HL-60 (cell line): ENCODE measurements at regions not wholly inside any gene's neighbourhood (a gene's known extent, or its start where the extent isn't known, plus 50 kb on each side); places are given as distances from the start of the nearest gene placed in this dataset.

Experiments used
- DNase-seq, 2 experiments: peaks; one replicate each; pipeline ENCODE4 v3.0.0-alpha.2; 2010 to 2020; ENCODE audit warnings: low read depth in 1 of 2, low spot score in 1 of 2
- H3K27ac ChIP-seq: fragments of 250-450 bp; sonication (Bioruptor Pico); replicated peaks from 2 replicates; pipeline ENCODE4 v1.5.1; 2020; ENCODE audit warnings: mild to moderate bottlenecking, moderate library complexity
- H3K27me3 ChIP-seq: fragments of 250-450 bp; sonication (Bioruptor Pico); 2 replicates; pipeline ENCODE4 v1.5.1; 2021; ENCODE audit warnings: mild to moderate bottlenecking, moderate library complexity; ENCODE audit not compliant: insufficient read depth, poor library complexity, severe bottlenecking
- H3K4me3 ChIP-seq: replicated peaks from 2 replicates; pipeline ENCODE4 v1.5.1; 2011; ENCODE audit warnings: mild to moderate bottlenecking, control low read depth, low read length; ENCODE audit not compliant: insufficient read depth
- CTCF ChIP-seq: IDR thresholded peaks from one replicate; pipeline ENCODE4 v1.5.1; 2011; ENCODE audit warnings: low read length, control low read depth, inconsistent platforms; ENCODE audit not compliant: insufficient read depth
- GABPA ChIP-seq: IDR thresholded peaks from 2 replicates; pipeline ENCODE4 v1.6.1; 2012; ENCODE audit warnings: low read depth
- POLR2AphosphoS5 ChIP-seq: IDR thresholded peaks from 2 replicates; pipeline ENCODE4 v1.6.1; 2012; ENCODE audit warnings: low read depth
- REST ChIP-seq: IDR thresholded peaks from 2 replicates; pipeline ENCODE4 v1.6.1; 2012; ENCODE audit warnings: low read depth; ENCODE audit not compliant: insufficient replicate concordance
- SPI1 ChIP-seq: IDR thresholded peaks from 2 replicates; pipeline ENCODE4 v1.6.1; 2012; ENCODE audit warnings: low read depth, mild to moderate bottlenecking, borderline replicate concordance

- Histone ChIP-seq H3K27ac (no peak overlapping the region), H3K27me3 (no peaks in the 10 kb centered on the region), H3K4me3 (no peak overlapping the region)
- TF ChIP-seq POLR2AphosphoS5: no peak
- TF ChIP-seq SPI1: no peak
- DNase-seq: no peak
Measured at GRCh38 chr2:16459606-16460005, 206.0 kb downstream of the CYRIA start.

- no peak overlapping the region for H3K27ac ChIP-seq
- TF ChIP-seq POLR2AphosphoS5 (no peak), REST (no peak), GABPA (no peak), CTCF (no peak), SPI1 (0 out of 2 replicates have a peak, but pooled peaks have one; percentile 4)
- H3K4me3 ChIP-seq: no peak overlapping the region
- no peak for DNase-seq
- H3K27me3 ChIP-seq: peaks cover 4% of the 10 kb centered on the region
Measured at GRCh38 chr2:16454621-16455020, 211.0 kb downstream of the CYRIA start.

DNA sequence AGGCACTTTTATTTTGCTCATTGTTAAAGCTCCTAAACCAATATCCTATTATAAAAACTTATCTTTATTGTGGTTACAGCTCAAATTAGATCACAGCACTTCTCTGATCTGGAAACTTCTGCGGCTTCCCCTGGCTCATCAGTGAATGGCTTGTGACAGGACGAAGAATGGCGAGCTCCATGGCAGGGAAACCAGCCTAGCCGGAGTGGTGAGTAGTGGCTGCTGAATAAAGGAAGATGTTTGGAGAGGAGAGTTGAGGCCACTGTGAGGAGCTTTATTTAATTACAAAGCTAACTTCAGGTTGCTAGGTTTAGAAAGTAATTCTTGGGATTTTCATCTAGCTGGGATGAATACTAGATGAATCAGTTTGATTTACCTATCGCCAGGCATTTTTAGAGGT is 213.5 kb downstream of the CYRIA start:
- Histone ChIP-seq H3K27ac (no peak overlapping the region), H3K27me3 (peaks cover 4% of the 10 kb centered on the region), H3K4me3 (no peak overlapping the region)
- DNase-seq: no peak
- TF ChIP-seq POLR2AphosphoS5 (no peak), GABPA (no peak), REST (no peak), SPI1 (no peak), CTCF (no peak)

- H3K27me3 ChIP-seq: no peaks in the 10 kb centered on the region
- TF ChIP-seq POLR2AphosphoS5: no peak
- TF ChIP-seq CTCF: no peak
- no peak for TF ChIP-seq GABPA
- no peak overlapping the region for H3K4me3 ChIP-seq
Measured at GRCh38 chr2:16446706-16447105, 218.9 kb downstream of the CYRIA start.

More at GRCh38 chr2:16446706-16447105, 218.9 kb downstream of the CYRIA start:
- DNase-seq: no peak
- no peak overlapping the region for H3K27ac ChIP-seq
